CD14-positive monocyte (primary cell): ENCODE measurements at regions not wholly inside any gene's neighbourhood (a gene's known extent, or its start where the extent isn't known, plus 50 kb on each side); places are given as distances from the start of the nearest gene placed in this dataset.

Experiments
- DNase-seq, 3 donors: peaks; one replicate each; pipeline ENCODE4 v3.0.0-alpha.2; 2011 to 2022
- H2AFZ ChIP-seq: 2 replicates; pipeline ENCODE4 v1.6.0; 2012; ENCODE audit warnings: mild to moderate bottlenecking, low read depth, low read length, inconsistent platforms; ENCODE audit not compliant: insufficient read depth, poor library complexity, severe bottlenecking
- H3K27ac ChIP-seq, 2 donors: 1 replicate in 1 of 2; 2 replicates in 1 of 2; pipeline ENCODE4 v1.5.1; 2012 to 2013; ENCODE audit warnings: low read length in 2 of 2, control low read depth in 1 of 2, inconsistent platforms in 1 of 2, low read depth in 1 of 2, mild to moderate bottlenecking in 1 of 2
- H3K27me3 ChIP-seq, 2 donors: one replicate each; pipeline versions ENCODE4 v1.6.0 to v1.6.1; 2011 to 2013; ENCODE audit warnings: low read length in 2 of 2; ENCODE audit not compliant: control insufficient read depth in 2 of 2, insufficient read depth in 2 of 2
- H3K36me3 ChIP-seq, 2 donors: replicated peaks in 1 of 2; 1 replicate in 1 of 2; 2 replicates in 1 of 2; pipeline versions ENCODE4 v1.5.1 to v1.6.1; 2012 to 2013; ENCODE audit warnings: low read length in 2 of 2, control low read depth in 1 of 2, inconsistent platforms in 1 of 2, mild to moderate bottlenecking in 1 of 2; ENCODE audit not compliant: insufficient read depth in 2 of 2, control insufficient read depth in 1 of 2
- H3K4me1 ChIP-seq, 2 donors: 1 replicate in 1 of 2; 2 replicates in 1 of 2; pipeline versions ENCODE4 v1.5.1 to v1.6.1; 2012 to 2013; ENCODE audit warnings: low read length in 2 of 2, control low read depth in 1 of 2, inconsistent platforms in 1 of 2, mild to moderate bottlenecking in 1 of 2, moderate library complexity in 1 of 2; ENCODE audit not compliant: insufficient read depth in 2 of 2, control insufficient read depth in 1 of 2
- H3K4me2 ChIP-seq: replicated peaks from 2 replicates; pipeline ENCODE3; 2012; ENCODE audit warnings: low read length, moderate library complexity, mild to moderate bottlenecking; ENCODE audit not compliant: poor library complexity, severe bottlenecking; ENCODE audit errors: extremely low read depth
- H3K4me3 ChIP-seq, 3 experiments: fragments of 200-600 bp in 1 of 3; sonication (generic) in 1 of 3; replicated peaks in 1 of 3; 1 replicate in 2 of 3; 2 replicates in 1 of 3; pipeline ENCODE4 v1.5.1; 2011 to 2013; ENCODE audit warnings: low read length in 3 of 3, mild to moderate bottlenecking in 3 of 3, control low read depth in 2 of 3, low read depth in 2 of 3, inconsistent platforms in 1 of 3, moderate library complexity in 1 of 3
- H3K79me2 ChIP-seq: 2 replicates; pipeline ENCODE4 v1.6.0; 2012; ENCODE audit warnings: mild to moderate bottlenecking, control low read depth, inconsistent platforms, low read length, moderate library complexity; ENCODE audit not compliant: insufficient read depth
- H3K9ac ChIP-seq: 2 replicates; pipeline ENCODE4 v1.6.0; 2017; ENCODE audit warnings: low read length, mild to moderate bottlenecking; ENCODE audit not compliant: insufficient read depth, poor library complexity, severe bottlenecking
- H3K9me3 ChIP-seq, 2 donors: replicated peaks in 1 of 2; 1 replicate in 1 of 2; 2 replicates in 1 of 2; pipeline versions ENCODE4 v1.5.1 to v1.6.1; 2012 to 2013; ENCODE audit warnings: low read length in 2 of 2, control low read depth in 1 of 2; ENCODE audit not compliant: control insufficient read depth in 1 of 2, insufficient read depth in 1 of 2
- H4K20me1 ChIP-seq: 2 replicates; pipeline ENCODE4 v1.6.0; 2012; ENCODE audit warnings: mild to moderate bottlenecking, low read length, control low read depth, moderate library complexity; ENCODE audit not compliant: insufficient read depth
- H3K27ac Mint-ChIP-seq, 7 donors: one replicate each; pipeline ENCODE4 v1.8.0; 2020; ENCODE audit warnings: mild to moderate bottlenecking in 7 of 7, mixed read lengths in 7 of 7, moderate library complexity in 6 of 7, inconsistent platforms in 2 of 7
- H3K27me3 Mint-ChIP-seq, 3 donors: one replicate each; pipeline ENCODE4 v1.8.0; 2021 to 2022; ENCODE audit warnings: low read depth in 3 of 3, mild to moderate bottlenecking in 3 of 3, mixed read lengths in 3 of 3, moderate library complexity in 3 of 3, inconsistent platforms in 1 of 3
- H3K36me3 Mint-ChIP-seq, 2 donors: one replicate each; pipeline ENCODE4 v1.8.0; 2020; ENCODE audit warnings: mixed read lengths in 2 of 2, inconsistent platforms in 1 of 2, mild to moderate bottlenecking in 1 of 2
- H3K4me1 Mint-ChIP-seq: one replicate; pipeline ENCODE4 v1.8.0; 2020; ENCODE audit warnings: mild to moderate bottlenecking, mixed read lengths
- H3K4me3 Mint-ChIP-seq, 2 donors: one replicate each; pipeline ENCODE4 v1.8.0; 2020; ENCODE audit warnings: mild to moderate bottlenecking in 2 of 2, mixed read lengths in 2 of 2, moderate library complexity in 1 of 2
- H3K9me3 Mint-ChIP-seq, 7 donors: one replicate each; pipeline ENCODE4 v1.8.0; 2020 to 2022; ENCODE audit warnings: mixed read lengths in 7 of 7, mild to moderate bottlenecking in 6 of 7, moderate library complexity in 6 of 7, inconsistent platforms in 2 of 7
- CTCF ChIP-seq: fragments of 200-600 bp; IDR thresholded peaks from one replicate; pipeline ENCODE4 v1.8.0; 2022; ENCODE audit warnings: antibody characterized with exemption, mild to moderate bottlenecking
- whole genome bisulfite sequencing: methylation state at CpG from one replicate; pipeline ENCODE4 v1.1.5; 2013; ENCODE audit warnings: missing lambda C conversion rate; ENCODE audit not compliant: insufficient coverage; 5-methylcytosine and 5-hydroxymethylcytosine counted together
- intact Hi-C, 2 donors: fragments of 100-400 bp; cut with micrococcal nuclease; formaldehyde crosslinking; loops; one replicate each; pipeline versions ENCODE4 v1.15.0 to v1.15.1; 2023

GRCh38 chr15:81911022-81911971 is 134.5 kb downstream of the MEX3B start:
- Mint-ChIP-seq H3K4me1 (no peaks in the 10 kb centered on the region), H3K27ac (no peak overlapping the region), H3K36me3 (no peaks in the 10 kb centered on the region), H3K27me3 (peaks cover 0 to 4% (median 0%) of the 10 kb centered on the region in 3 donors), H3K4me3 (no peak overlapping the region), H3K9me3 (peaks cover 0 to 3% (median 0%) of the 10 kb centered on the region in 7 donors)
- Histone ChIP-seq H3K79me2 (no peaks in the 10 kb centered on the region), H3K9me3 (no peaks in the 10 kb centered on the region), H2AFZ (no peak overlapping the region), H3K36me3 (no peaks in the 10 kb centered on the region), H3K27ac (no peak overlapping the region), H3K9ac (no peak overlapping the region), H3K4me3 (no peak overlapping the region), H4K20me1 (no peaks in the 10 kb centered on the region), H3K4me2 (no peak overlapping the region), H3K4me1 (no peaks in the 10 kb centered on the region), H3K27me3 (no peaks in the 10 kb centered on the region)
- DNase-seq: no peak
- TF ChIP-seq CTCF: no peak
- intact Hi-C loops: no loop called here
- WGBS: 88% methylated on average over 4 of the region's 8 CpGs

GRCh38 chr15:81910355-81911021 is 135.3 kb downstream of the MEX3B start:
- H3K4me2 ChIP-seq: no peak overlapping the region
- Mint-ChIP-seq H3K4me3 (no peak overlapping the region), H3K9me3 (peaks cover 0 to 3% (median 0%) of the 10 kb centered on the region in 7 donors), H3K4me1 (no peaks in the 10 kb centered on the region), H3K27ac (no peak overlapping the region), H3K36me3 (no peaks in the 10 kb centered on the region), H3K27me3 (peaks cover 0 to 4% (median 0%) of the 10 kb centered on the region in 3 donors)
- no peak overlapping the region for H2AFZ ChIP-seq
- H3K79me2 ChIP-seq: no peaks in the 10 kb centered on the region
- H3K4me3 ChIP-seq: no peak overlapping the region
- intact Hi-C loops: no loop called here
- no peaks in the 10 kb centered on the region for H3K9me3 ChIP-seq
- no peaks in the 10 kb centered on the region for H3K4me1 ChIP-seq
- DNase-seq: no peak
- no peak for TF ChIP-seq CTCF
- H3K27ac ChIP-seq: no peak overlapping the region
- no peaks in the 10 kb centered on the region for H3K36me3 ChIP-seq
- H3K9ac ChIP-seq: no peak overlapping the region
- no peaks in the 10 kb centered on the region for H4K20me1 ChIP-seq
- H3K27me3 ChIP-seq: no peaks in the 10 kb centered on the region
- no CpG with 5 or more reads among the region's 7 CpGs for WGBS
